WI38 (cell line): ENCODE measurements at regions not wholly inside any gene's neighbourhood (a gene's known extent, or its start where the extent isn't known, plus 50 kb on each side); places are given as distances from the start of the nearest gene placed in this dataset.

Experiments used
- H3K4me3 ChIP-seq: 2 replicates; pipeline ENCODE4 v1.5.1; 2011; ENCODE audit warnings: low read depth, mild to moderate bottlenecking, control low read depth, low read length
- TF ChIP-seq, protein P1 (sequence below): IDR thresholded peaks from 2 replicates; pipeline ENCODE4 v1.5.1; 2012; ENCODE audit warnings: low read depth, mild to moderate bottlenecking, control low read depth, low read length

DNA sequence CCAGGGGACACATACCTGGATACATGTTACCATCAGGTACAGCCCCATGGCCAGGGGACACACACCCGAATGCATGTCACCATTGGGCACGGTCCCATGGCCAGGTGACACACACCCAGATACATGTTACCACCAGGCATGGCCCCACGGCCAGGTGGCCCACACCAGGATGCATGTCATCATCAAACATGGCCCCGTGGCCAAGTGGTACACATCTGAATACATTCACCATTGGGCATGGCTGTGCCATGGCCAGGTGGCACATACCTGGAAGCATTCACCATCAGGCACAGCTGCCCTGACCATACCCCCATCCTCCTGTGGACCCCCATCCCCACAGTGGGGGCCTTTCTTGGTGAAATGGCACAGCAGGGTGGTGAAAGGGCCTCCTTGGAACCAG lies 97.6 kb downstream of the RBFOX3 start:
- TF ChIP-seq, protein P1, sequence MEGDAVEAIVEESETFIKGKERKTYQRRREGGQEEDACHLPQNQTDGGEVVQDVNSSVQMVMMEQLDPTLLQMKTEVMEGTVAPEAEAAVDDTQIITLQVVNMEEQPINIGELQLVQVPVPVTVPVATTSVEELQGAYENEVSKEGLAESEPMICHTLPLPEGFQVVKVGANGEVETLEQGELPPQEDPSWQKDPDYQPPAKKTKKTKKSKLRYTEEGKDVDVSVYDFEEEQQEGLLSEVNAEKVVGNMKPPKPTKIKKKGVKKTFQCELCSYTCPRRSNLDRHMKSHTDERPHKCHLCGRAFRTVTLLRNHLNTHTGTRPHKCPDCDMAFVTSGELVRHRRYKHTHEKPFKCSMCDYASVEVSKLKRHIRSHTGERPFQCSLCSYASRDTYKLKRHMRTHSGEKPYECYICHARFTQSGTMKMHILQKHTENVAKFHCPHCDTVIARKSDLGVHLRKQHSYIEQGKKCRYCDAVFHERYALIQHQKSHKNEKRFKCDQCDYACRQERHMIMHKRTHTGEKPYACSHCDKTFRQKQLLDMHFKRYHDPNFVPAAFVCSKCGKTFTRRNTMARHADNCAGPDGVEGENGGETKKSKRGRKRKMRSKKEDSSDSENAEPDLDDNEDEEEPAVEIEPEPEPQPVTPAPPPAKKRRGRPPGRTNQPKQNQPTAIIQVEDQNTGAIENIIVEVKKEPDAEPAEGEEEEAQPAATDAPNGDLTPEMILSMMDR: no peak
- H3K4me3 ChIP-seq: no peak overlapping the region

DNA sequence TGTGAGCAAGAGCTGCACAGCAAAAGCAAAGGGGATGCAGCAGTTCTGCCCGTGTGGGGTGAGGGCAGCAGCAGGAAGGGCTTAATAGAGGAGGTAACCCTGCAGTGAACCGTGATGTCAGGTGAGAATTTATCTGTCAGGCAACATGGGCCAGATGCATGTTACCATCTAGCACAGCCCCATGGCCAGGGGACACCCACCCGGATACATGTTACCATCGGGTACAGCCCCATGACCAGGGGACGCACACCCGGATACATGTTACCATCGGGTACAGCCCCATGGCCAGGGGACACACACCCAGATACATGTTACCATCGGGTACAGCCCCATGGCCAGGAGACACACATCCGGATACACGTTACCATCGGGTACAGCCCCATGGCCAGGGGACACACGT lies 99.4 kb downstream of the RBFOX3 start:
- H3K4me3 ChIP-seq: no peak overlapping the region
- TF ChIP-seq, protein P1: no peak

DNA sequence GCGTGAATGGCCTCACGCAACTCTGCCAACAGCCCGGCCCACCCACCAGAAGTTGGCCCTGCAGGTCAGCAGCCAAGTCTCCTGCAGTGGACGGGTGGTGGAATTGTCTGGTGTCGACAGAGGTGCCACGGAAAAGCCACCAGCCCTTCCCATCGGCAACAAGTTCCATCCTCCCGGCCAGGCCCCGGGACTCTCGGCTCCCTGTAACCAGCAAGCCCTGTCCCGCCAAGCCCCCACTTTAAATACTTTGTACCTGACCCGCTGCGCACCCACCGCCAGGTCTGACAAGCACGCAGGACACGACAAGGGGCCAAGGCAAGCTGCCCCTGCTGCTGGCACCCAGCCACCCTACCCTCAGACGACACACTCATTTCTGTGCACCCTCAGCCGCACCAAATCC lies 100.8 kb downstream of the RBFOX3 start:
- no peak overlapping the region for H3K4me3 ChIP-seq
- TF ChIP-seq, protein P1: no peak

DNA sequence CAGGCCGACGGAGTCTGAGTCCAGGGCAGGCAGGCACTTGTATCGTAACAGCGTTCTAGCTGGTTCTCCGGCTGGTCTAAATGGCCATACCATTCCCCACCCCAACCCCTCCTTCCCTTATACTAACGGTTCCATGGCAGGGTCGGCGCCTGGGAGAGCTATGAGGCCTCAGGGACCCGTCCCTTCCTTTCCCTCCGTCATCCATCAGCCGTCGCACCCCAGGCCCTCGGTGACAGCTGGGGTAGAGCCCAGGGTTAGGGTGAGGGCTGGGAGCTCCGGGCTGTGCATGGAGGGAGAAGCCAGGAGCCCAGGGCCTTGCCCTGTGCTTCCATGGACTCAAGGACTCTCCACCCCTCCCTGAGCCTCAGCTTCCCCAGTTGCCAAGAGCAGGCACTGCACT lies 101.4 kb downstream of the RBFOX3 start:
- no peak overlapping the region for H3K4me3 ChIP-seq
- TF ChIP-seq, protein P1: no peak

DNA sequence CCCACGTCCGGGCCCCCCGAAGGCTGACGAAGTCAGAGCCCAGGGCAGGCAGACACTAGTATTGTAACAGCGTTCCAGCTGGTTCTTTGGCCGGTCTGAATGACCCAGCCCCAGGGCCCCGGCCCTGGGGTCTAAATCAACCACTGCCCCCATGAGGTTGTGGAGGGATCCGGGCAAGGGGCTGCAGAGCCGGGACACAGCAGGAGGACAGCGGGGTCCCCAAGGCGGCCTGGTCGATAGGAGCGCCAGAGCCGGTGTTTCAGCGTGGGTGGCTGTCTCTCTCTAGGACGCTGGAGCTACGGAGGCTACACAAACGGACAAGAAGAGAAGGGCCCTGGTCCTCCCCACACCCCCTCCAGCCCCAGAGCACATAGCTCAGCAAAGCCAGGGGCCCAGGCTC lies 101.8 kb downstream of the RBFOX3 start:
- TF ChIP-seq, protein P1: no peak
- H3K4me3 ChIP-seq: no peak overlapping the region

DNA sequence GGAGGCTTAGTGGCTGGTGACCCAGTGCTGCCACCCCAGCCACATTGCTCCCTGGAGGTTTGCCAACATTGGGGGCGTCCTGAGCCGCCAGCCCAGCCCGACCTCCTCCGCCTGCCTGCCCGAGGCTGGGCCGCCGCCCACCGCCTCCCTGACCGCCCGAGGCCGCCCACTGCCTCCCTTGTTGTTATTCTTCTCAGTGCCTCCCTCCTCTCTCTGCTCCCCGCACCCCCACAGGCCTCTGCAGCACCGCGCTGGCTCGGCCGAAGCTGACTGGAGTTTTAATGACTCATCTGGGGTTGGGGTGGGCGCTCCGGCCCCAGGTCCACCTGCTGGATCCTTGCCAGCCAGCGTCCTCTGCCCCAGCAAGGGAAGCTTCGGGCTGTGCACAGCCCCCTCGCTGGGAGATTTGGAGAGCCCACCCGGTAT lies 102.5 kb downstream of the RBFOX3 start:
- TF ChIP-seq, protein P1: no peak
- H3K4me3 ChIP-seq: no peak overlapping the region

DNA sequence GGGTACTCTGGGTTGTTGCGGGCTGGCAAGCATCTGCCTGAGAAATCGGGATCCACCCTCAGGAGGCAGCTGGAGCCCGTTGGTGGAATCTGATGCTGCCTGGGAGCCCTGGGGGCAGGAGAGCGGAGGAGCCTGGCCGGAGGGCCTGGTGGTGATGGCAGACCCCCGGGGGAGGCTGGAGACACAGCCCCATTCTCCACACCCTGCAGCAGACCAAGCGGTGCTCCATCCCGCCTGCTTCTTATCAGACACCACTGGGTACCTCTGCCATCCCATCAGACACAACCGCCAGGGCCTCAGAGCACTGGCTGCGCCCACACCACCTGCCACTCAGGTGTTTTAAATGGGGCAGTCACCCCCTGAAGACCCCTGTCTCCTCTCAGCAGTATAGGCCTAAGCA lies 103.9 kb downstream of the RBFOX3 start:
- TF ChIP-seq, protein P1: no peak
- H3K4me3 ChIP-seq: no peak overlapping the region
